IMR-90 (cell line): ENCODE measurements at regions not wholly inside any gene's neighbourhood (a gene's known extent, or its start where the extent isn't known, plus 50 kb on each side); places are given as distances from the start of the nearest gene placed in this dataset.

Source experiments
- ATAC-seq: fragments of 200-7000 bp; cut with Tn5 transposase; 2 replicates; pipeline ENCODE4 v1.9.1; 2020; ENCODE audit warnings: low read depth, mild to moderate bottlenecking, moderate library complexity
- BruUV-seq: library from RNA; stranded (reverse); fragments of 400-500 nt; replicated peaks from 2 replicates; lab custom pipeline; 2021; lab: Mats Ljungman, UMichigan
- CTCF ChIA-PET: fragments of 300-600 bp; formaldehyde crosslinking; extraction: SDS; loops from one replicate; lab custom pipeline; 2021; ENCODE audit warnings: antibody characterized with exemption; lab: Yijun Ruan, JAX
- POLR2A ChIA-PET: fragments of 300-600 bp; sonication (Branson Sonifier 250); formaldehyde crosslinking; loops from one replicate; lab custom pipeline; 2022; ENCODE audit warnings: antibody characterized with exemption; ENCODE audit not compliant: unreplicated experiment; lab: Charles Lee
- DNase-seq: peaks from one replicate; pipeline ENCODE4 v3.0.0; 2013
- H2AFZ ChIP-seq: replicated peaks from 2 replicates; pipeline ENCODE3; 2013; ENCODE audit warnings: low read length, mild to moderate bottlenecking; ENCODE audit not compliant: poor library complexity
- H2AK5ac ChIP-seq: 2 replicates; pipeline ENCODE4 v1.6.1; 2013; ENCODE audit warnings: low read depth, low read length, inconsistent platforms
- H2AK9ac ChIP-seq: replicated peaks from 2 replicates; pipeline ENCODE3; 2013; ENCODE audit warnings: mild to moderate bottlenecking, low read depth, low read length, moderate library complexity; ENCODE audit not compliant: poor library complexity
- H2BK120ac ChIP-seq: 2 replicates; pipeline ENCODE4 v1.6.1; 2013; ENCODE audit warnings: low read depth, low read length, inconsistent platforms
- H2BK15ac ChIP-seq: 3 replicates; pipeline ENCODE4 v1.6.1; 2013; ENCODE audit warnings: low read depth, low read length, inconsistent platforms
- H2BK20ac ChIP-seq: 2 replicates; pipeline ENCODE4 v1.6.1; 2013; ENCODE audit warnings: low read depth, mild to moderate bottlenecking, inconsistent platforms, low read length, moderate library complexity
- H2BK5ac ChIP-seq: 2 replicates; pipeline ENCODE4 v1.6.1; 2013; ENCODE audit warnings: mild to moderate bottlenecking, low read depth, low read length, inconsistent platforms; ENCODE audit not compliant: poor library complexity, severe bottlenecking
- H3K14ac ChIP-seq: replicated peaks from 2 replicates; pipeline ENCODE4 v1.6.1; 2013; ENCODE audit warnings: low read depth, low read length, inconsistent platforms
- H3K18ac ChIP-seq: 2 replicates; pipeline ENCODE4 v1.6.1; 2013; ENCODE audit warnings: low read depth, low read length, control low read depth
- H3K23ac ChIP-seq: 2 replicates; pipeline ENCODE4 v1.6.1; 2013; ENCODE audit warnings: low read depth, low read length, inconsistent platforms
- H3K27ac ChIP-seq: 2 replicates; pipeline ENCODE4 v1.5.1; 2013; ENCODE audit warnings: mild to moderate bottlenecking, control low read depth, low read length; ENCODE audit not compliant: insufficient read depth
- H3K27me3 ChIP-seq: 2 replicates; pipeline ENCODE4 v1.6.1; 2013; ENCODE audit warnings: low read length; ENCODE audit not compliant: control insufficient read depth, insufficient read depth
- H3K36me3 ChIP-seq: 2 replicates; pipeline ENCODE4 v1.6.1; 2013; ENCODE audit warnings: low read length, mixed read lengths; ENCODE audit not compliant: control insufficient read depth, insufficient read depth
- H3K4ac ChIP-seq: 2 replicates; pipeline ENCODE4 v1.6.1; 2013; ENCODE audit warnings: low read depth, low read length, inconsistent platforms
- H3K4me1 ChIP-seq: 2 replicates; pipeline ENCODE4 v1.6.1; 2013; ENCODE audit warnings: low read length, mixed read lengths; ENCODE audit not compliant: control insufficient read depth, insufficient read depth
- H3K4me2 ChIP-seq: 2 replicates; pipeline ENCODE4 v1.6.1; 2013; ENCODE audit warnings: low read depth, mild to moderate bottlenecking, control low read depth, low read length, moderate library complexity
- H3K4me3 ChIP-seq: 2 replicates; pipeline ENCODE4 v1.5.1; 2013; ENCODE audit warnings: low read depth, mild to moderate bottlenecking, control low read depth, low read length, moderate library complexity; ENCODE audit not compliant: insufficient read depth
- H3K56ac ChIP-seq: 2 replicates; pipeline ENCODE4 v1.6.1; 2013; ENCODE audit warnings: low read length, inconsistent platforms; ENCODE audit not compliant: insufficient read depth; ENCODE audit errors: extremely low read depth
- H3K79me1 ChIP-seq, 2 experiments: 2 replicates each; pipeline ENCODE4 v1.6.1; 2013; ENCODE audit warnings: low read length in 2 of 2, inconsistent platforms in 1 of 2, low read depth in 1 of 2
- H3K9ac ChIP-seq: 2 replicates; pipeline ENCODE4 v1.6.1; 2013; ENCODE audit warnings: low read depth, low read length, control low read depth
- H3K9me1 ChIP-seq: 2 replicates; pipeline ENCODE4 v1.6.1; 2013; ENCODE audit warnings: low read length, inconsistent platforms; ENCODE audit not compliant: insufficient read depth
- H3K9me3 ChIP-seq: 2 replicates; pipeline ENCODE4 v1.6.1; 2013; ENCODE audit warnings: low read length; ENCODE audit not compliant: control insufficient read depth, insufficient read depth
- H4K20me1 ChIP-seq: 2 replicates; pipeline ENCODE4 v1.6.1; 2013; ENCODE audit warnings: low read length, inconsistent platforms; ENCODE audit not compliant: insufficient read depth
- H4K5ac ChIP-seq: 2 replicates; pipeline ENCODE4 v1.6.1; 2013; ENCODE audit warnings: mild to moderate bottlenecking, low read depth, low read length, control low read depth
- H4K8ac ChIP-seq, 2 experiments: 2 replicates each; pipeline ENCODE4 v1.6.1; 2013; ENCODE audit warnings: low read depth in 2 of 2, low read length in 2 of 2, control low read depth in 1 of 2, inconsistent platforms in 1 of 2
- H4K91ac ChIP-seq: 2 replicates; pipeline ENCODE4 v1.6.1; 2013; ENCODE audit warnings: low read depth, low read length, inconsistent platforms; ENCODE audit not compliant: insufficient read depth
- BHLHE40 ChIP-seq: fragments of 150-350 bp; IDR thresholded peaks from 2 replicates; pipeline ENCODE4 v1.6.1; 2016; ENCODE audit warnings: mild to moderate bottlenecking, low read depth, low read length
- CEBPB ChIP-seq: IDR thresholded peaks from 2 replicates; pipeline ENCODE4 v1.6.1; 2012; ENCODE audit warnings: low read depth, low read length, improper control_type of control experiment
- CTCF ChIP-seq: conservative IDR thresholded peaks from 2 replicates; pipeline ENCODE4 v1.5.1; 2012; ENCODE audit warnings: mild to moderate bottlenecking, low read depth, low read length, improper control_type of control experiment
- ELK1 ChIP-seq: fragments of 150-350 bp; IDR thresholded peaks from 2 replicates; pipeline ENCODE4 v1.6.1; 2016; ENCODE audit warnings: low read depth, mild to moderate bottlenecking, low read length, moderate library complexity, borderline replicate concordance
- FOS ChIP-seq: fragments of 150-350 bp; IDR thresholded peaks from 2 replicates; pipeline ENCODE4 v1.6.1; 2016; ENCODE audit warnings: low read depth, low read length
- MXI1 ChIP-seq: IDR thresholded peaks from 2 replicates; pipeline ENCODE4 v1.6.1; 2012; ENCODE audit warnings: low read depth, mild to moderate bottlenecking, low read length, moderate library complexity, borderline replicate concordance
- NFE2L2 ChIP-seq: fragments of 150-350 bp; IDR thresholded peaks from 2 replicates; pipeline ENCODE4 v1.6.1; 2016; ENCODE audit warnings: low read depth, mild to moderate bottlenecking, low read length
- POLR2A ChIP-seq: IDR thresholded peaks from 2 replicates; pipeline ENCODE4 v1.6.1; 2012; ENCODE audit warnings: mild to moderate bottlenecking, low read depth, low read length
- RAD21 ChIP-seq: IDR thresholded peaks from 2 replicates; pipeline ENCODE4 v1.6.1; 2012; ENCODE audit warnings: low read length, improper control_type of control experiment
- RFX5 ChIP-seq: IDR thresholded peaks from 2 replicates; pipeline ENCODE4 v1.8.0; 2012; ENCODE audit warnings: low read depth, mild to moderate bottlenecking, low read length, moderate library complexity
- USF2 ChIP-seq: fragments of 150-350 bp; IDR thresholded peaks from 2 replicates; pipeline ENCODE4 v1.6.1; 2017; ENCODE audit warnings: mild to moderate bottlenecking, antibody characterized with exemption, low read length, low read depth
- WGBS, 2 experiments: methylation state at CpG; one replicate each; pipeline versions ENCODE4 v1.1.5 to v1.1.7; 2013; ENCODE audit warnings: missing lambda C conversion rate in 2 of 2; ENCODE audit not compliant: insufficient read length in 1 of 2; ENCODE audit errors: extremely low coverage in 2 of 2; 5-methylcytosine and 5-hydroxymethylcytosine counted together
- dilution Hi-C: fragments of 300-500 bp; cut with HindIII; formaldehyde crosslinking; loops from one replicate; pipeline ENCODE4 v1.14.3; 2018; ENCODE audit warnings: low sequenced_read_pairs; ENCODE audit not compliant: unreplicated experiment
- in situ Hi-C: fragments of 300-500 bp; cut with MboI; formaldehyde crosslinking; loops from 3 replicates; pipeline ENCODE4 v1.14.3; 2019; ENCODE audit warnings: low sequenced_read_pairs, inconsistent platforms, mixed read lengths
- intact Hi-C: fragments of 100-400 bp; cut with micrococcal nuclease; formaldehyde crosslinking; loops from 2 replicates; pipeline ENCODE4 v1.10.0; 2022

- no peaks in the 10 kb centered on the region for H3K9me1 ChIP-seq
- H3K27ac ChIP-seq, result no peak overlapping the region
- TF ChIP-seq CEBPB, result no peak
- TF ChIP-seq BHLHE40, result no peak
- TF ChIP-seq CTCF, result no peak
- no peak for TF ChIP-seq ELK1
- TF ChIP-seq MXI1, result no peak
- no peak for TF ChIP-seq RFX5
- TF ChIP-seq POLR2A, result no peak
- TF ChIP-seq FOS, result no peak
- no peak for TF ChIP-seq NFE2L2
- no peak for TF ChIP-seq USF2
- no peak for TF ChIP-seq RAD21
- H3K9me3 ChIP-seq, result no peaks in the 10 kb centered on the region
- no peaks in the 10 kb centered on the region for H4K20me1 ChIP-seq
- no peak overlapping the region for H2BK20ac ChIP-seq
- DNase-seq (no peak), ATAC-seq (no peak)
- CTCF ChIA-PET, result no interaction called here
- no peak overlapping the region for H3K4me3 ChIP-seq
- no peak overlapping the region for H2AFZ ChIP-seq
- H3K23ac ChIP-seq, result no peak overlapping the region
- dilution Hi-C loops (no loop called here), in situ Hi-C loops (no loop called here), intact Hi-C loops (no loop called here)
- no peak overlapping the region for H4K91ac ChIP-seq
- H3K4ac ChIP-seq, result no peak overlapping the region
- H3K4me2 ChIP-seq, result no peak overlapping the region
- H3K56ac ChIP-seq, result no peak overlapping the region
- no peak overlapping the region for H3K18ac ChIP-seq
- H2AK5ac ChIP-seq, result no peak overlapping the region
- H3K79me1 ChIP-seq, result no peaks in the 10 kb centered on the region
- no peak overlapping the region for H2AK9ac ChIP-seq
- BruUV-seq, result no TSS peak
- POLR2A ChIA-PET, result no interaction called here
- H3K27me3 ChIP-seq, result peaks cover 12% of the 10 kb centered on the region
- H3K9ac ChIP-seq, result no peak overlapping the region
- no peak overlapping the region for H2BK5ac ChIP-seq
- no peaks in the 10 kb centered on the region for H3K4me1 ChIP-seq
- H2BK15ac ChIP-seq, result no peak overlapping the region
- H3K36me3 ChIP-seq, result no peaks in the 10 kb centered on the region
- no peak overlapping the region for H4K8ac ChIP-seq
- H2BK120ac ChIP-seq, result no peak overlapping the region
- WGBS, 2 experiments, result no CpG with 5 or more reads among the region's 2 CpGs
- no peak overlapping the region for H3K14ac ChIP-seq
- no peak overlapping the region for H4K5ac ChIP-seq
Observed at GRCh38 chr6:87779542-87779941, 77.5 kb upstream of the AKIRIN2 start.
